Liver (tissue), 3 donors: ENCODE measurements at regions not wholly inside any gene's neighbourhood (a gene's known extent, or its start where the extent isn't known, plus 50 kb on each side); places are given as distances from the start of the nearest gene placed in this dataset.

Source experiments
- CTCF ChIP-seq: fragments of 150-350 bp; IDR thresholded peaks from 2 replicates; pipeline ENCODE4 v1.5.1; 2017; ENCODE audit warnings: improper control_type of control experiment, low read depth, low read length; ENCODE audit not compliant: missing input control
- GABPA ChIP-seq, 2 donors: IDR thresholded peaks in 1 of 2; conservative IDR thresholded peaks in 1 of 2; 2 replicates each; pipeline ENCODE4 v1.6.1; 2016; ENCODE audit warnings: antibody characterized with exemption in 2 of 2, mild to moderate bottlenecking in 1 of 2, moderate library complexity in 1 of 2
- RAD21 ChIP-seq, 2 donors: IDR thresholded peaks; 2 replicates each; pipeline ENCODE4 v1.6.1; 2016; ENCODE audit warnings: antibody characterized with exemption in 2 of 2, mild to moderate bottlenecking in 2 of 2
- donor health status: healthy.
- donor health status: healthy.

GRCh38 chr6:97697456-97697855 is 414.4 kb upstream of the MMS22L start:
- TF ChIP-seq CTCF: no peak
- TF ChIP-seq RAD21 (IDR thresholded peaks at IDR 0.05): no peak
- TF ChIP-seq GABPA (IDR thresholded peaks at IDR 0.05 in 1 of 2, conservative IDR thresholded peaks at IDR 0.05 in 1 of 2): no peak
